ES-I3 (cell line): ENCODE measurements at regions not wholly inside any gene's neighbourhood (a gene's known extent, or its start where the extent isn't known, plus 50 kb on each side); places are given as distances from the start of the nearest gene placed in this dataset.
"Not testable (repeated sequence)": the region's sequence is repeated elsewhere in the genome, so short reads cannot be mapped to it uniquely, and the experiment has no call there.

ENCODE experiments used
- H3K36me3 ChIP-seq: 2 replicates; pipeline ENCODE4 v1.6.1; 2013; ENCODE audit warnings: mild to moderate bottlenecking, low read length, control low read depth, moderate library complexity; ENCODE audit not compliant: insufficient read depth
- H3K4me1 ChIP-seq: 2 replicates; pipeline ENCODE4 v1.6.1; 2013; ENCODE audit warnings: mild to moderate bottlenecking, control low read depth, low read length; ENCODE audit not compliant: insufficient read depth
- H3K9ac ChIP-seq: 2 replicates; pipeline ENCODE4 v1.6.1; 2013; ENCODE audit warnings: low read depth, mild to moderate bottlenecking, low read length, moderate library complexity
- H3K9me3 ChIP-seq: 2 replicates; pipeline ENCODE4 v1.6.1; 2013; ENCODE audit warnings: mild to moderate bottlenecking, low read length, moderate library complexity; ENCODE audit not compliant: control insufficient read depth, insufficient read depth

DNA sequence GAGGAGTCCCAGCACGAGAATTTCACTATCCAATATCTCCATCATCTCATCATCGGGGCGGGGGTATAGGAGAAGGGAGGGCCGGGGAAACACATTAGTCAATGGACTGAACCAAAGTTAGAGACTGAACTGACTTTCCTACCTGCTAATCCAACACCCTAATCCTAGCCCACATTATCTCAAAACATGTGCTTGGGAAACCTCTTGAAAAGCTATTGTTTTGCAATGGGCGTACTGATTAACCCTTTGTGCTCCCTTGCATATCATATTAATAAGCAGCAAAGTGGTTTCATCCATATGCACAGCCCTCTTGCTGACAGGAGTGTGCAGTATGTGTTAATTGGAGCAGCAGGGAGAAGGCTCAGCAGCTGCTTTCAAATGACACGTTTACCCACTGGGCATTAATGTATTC lies 125.7 kb upstream of the GRIP1 start:
- H3K9ac ChIP-seq = no peak overlapping the region
- no peaks in the 10 kb centered on the region for H3K36me3 ChIP-seq
- H3K4me1 ChIP-seq = peaks cover 19% of the 10 kb centered on the region
- H3K9me3 ChIP-seq = no peaks in the 10 kb centered on the region

GRCh38 chr12:66808606-66809005 lies 129.7 kb upstream of the GRIP1 start:
- Histone ChIP-seq H3K9ac (no peak overlapping the region), H3K4me1 (peaks cover 22% of the 10 kb centered on the region), H3K36me3 (no peaks in the 10 kb centered on the region), H3K9me3 (no peaks in the 10 kb centered on the region)

DNA sequence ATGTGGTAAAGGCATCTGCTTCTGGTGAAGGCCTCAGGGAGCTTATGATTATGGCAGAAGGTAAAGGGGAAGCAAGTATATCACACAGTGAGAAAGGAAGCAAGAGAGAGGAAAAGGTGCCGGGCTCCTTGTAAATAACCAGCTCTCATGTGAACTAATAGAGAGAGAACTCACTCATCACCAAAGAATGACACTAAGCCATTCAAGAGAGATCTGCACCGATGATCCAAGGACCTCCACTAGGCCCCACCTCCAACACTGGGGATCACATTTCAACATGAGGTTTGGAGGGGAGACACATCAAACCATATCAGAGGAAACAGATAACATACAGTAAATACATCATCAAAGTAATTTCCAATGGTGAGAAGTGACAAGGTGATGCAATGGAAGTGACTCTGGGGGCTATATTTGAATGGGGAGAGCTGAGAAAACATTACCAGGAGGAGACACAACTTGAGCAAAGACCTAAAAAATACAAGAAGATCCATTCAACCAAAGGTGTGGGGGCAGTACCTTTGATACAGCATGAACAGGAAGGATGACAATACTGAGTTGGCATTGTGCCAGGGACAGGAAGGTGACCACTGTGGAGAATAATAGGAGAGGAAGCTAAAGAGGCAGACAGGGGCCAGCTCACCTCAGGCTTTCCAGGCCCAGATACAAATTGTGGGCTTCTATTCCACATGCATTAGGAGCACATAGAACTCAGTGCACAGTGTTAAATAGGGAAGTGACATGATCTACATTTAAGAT lies 134.4 kb upstream of the GRIP1 start:
- Histone ChIP-seq H3K4me1 (peaks cover 12% of the 10 kb centered on the region), H3K9ac (no peak overlapping the region), H3K9me3 (no peaks in the 10 kb centered on the region), H3K36me3 (no peaks in the 10 kb centered on the region)

DNA sequence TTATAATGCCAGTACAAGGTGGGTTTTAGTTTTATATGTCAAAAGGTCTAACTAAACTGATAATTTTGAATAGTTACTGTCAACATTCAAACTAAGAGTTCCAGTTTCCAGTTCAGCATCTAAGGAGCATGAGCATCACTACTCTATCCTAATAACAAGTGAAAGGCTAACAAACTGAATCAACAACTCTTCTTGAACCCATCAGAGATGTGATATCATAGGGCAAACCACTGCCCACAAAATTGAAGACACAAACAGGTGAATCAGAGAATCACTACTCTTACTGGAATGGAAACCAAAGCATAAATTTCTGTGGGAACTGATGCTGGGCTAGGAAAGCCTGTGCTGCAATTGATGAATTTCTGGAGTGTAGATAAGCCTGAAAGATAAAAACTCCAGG lies 140.7 kb upstream of the GRIP1 start:
- Histone ChIP-seq H3K36me3 (no peaks in the 10 kb centered on the region), H3K9ac (no peak overlapping the region), H3K9me3 (no peaks in the 10 kb centered on the region), H3K4me1 (no peaks in the 10 kb centered on the region)

GRCh38 chr12:66822961-66823360 lies 144.1 kb upstream of the GRIP1 start:
- Histone ChIP-seq H3K9me3 (no peaks in the 10 kb centered on the region), H3K36me3 (no peaks in the 10 kb centered on the region), H3K9ac (no peak overlapping the region), H3K4me1 (no peaks in the 10 kb centered on the region)

DNA sequence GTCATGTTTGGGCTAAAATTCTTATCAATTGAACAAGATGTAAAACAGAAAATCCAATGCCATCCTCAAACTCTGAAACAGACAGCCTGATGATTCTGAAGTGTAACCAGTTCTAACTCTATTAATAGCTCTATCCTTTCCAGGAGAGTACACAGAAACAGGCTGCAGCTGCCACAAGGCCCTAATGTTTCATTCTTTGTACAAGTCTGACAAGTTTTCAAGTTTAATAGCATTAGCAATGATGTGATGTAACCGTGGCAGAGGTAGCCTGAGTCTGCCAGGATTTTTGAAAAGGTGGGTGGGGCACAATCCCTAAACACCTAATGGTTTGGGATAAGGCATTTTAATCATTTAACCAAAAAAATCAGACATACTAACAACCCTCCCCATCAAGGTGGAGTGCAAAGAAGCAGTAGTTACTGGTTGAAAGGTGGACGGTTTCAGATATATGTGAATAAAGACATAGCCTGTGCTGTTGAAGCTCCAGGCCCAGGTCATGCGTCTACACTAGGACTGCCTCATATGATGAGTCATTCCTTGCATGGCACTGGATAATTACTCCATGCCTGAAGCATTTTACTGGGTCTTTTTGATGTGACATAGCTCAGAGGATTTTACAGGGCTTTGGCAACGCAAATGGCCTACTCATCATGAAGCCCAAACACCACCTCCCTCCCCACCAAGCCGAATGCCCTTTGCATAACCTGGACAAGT lies 145.1 kb upstream of the GRIP1 start:
- Histone ChIP-seq H3K9ac (no peak overlapping the region), H3K4me1 (0 out of 2 replicates have a peak, but pooled peaks cover under 1% of the 10 kb centered on the region), H3K36me3 (no peaks in the 10 kb centered on the region), H3K9me3 (no peaks in the 10 kb centered on the region)

GRCh38 chr12:66825921-66826320 lies 147.0 kb upstream of the GRIP1 start:
- not testable (repeated sequence) for H3K9ac ChIP-seq, H3K36me3 ChIP-seq, H3K9me3 ChIP-seq, H3K4me1 ChIP-seq

- no peaks in the 10 kb centered on the region for H3K9me3 ChIP-seq
- no peaks in the 10 kb centered on the region for H3K36me3 ChIP-seq
- 0 out of 2 replicates have a peak, but pooled peaks cover 4% of the 10 kb centered on the region for H3K4me1 ChIP-seq
- no peak overlapping the region for H3K9ac ChIP-seq
Observed at GRCh38 chr12:66829660-66830325, 150.9 kb upstream of the GRIP1 start.

DNA sequence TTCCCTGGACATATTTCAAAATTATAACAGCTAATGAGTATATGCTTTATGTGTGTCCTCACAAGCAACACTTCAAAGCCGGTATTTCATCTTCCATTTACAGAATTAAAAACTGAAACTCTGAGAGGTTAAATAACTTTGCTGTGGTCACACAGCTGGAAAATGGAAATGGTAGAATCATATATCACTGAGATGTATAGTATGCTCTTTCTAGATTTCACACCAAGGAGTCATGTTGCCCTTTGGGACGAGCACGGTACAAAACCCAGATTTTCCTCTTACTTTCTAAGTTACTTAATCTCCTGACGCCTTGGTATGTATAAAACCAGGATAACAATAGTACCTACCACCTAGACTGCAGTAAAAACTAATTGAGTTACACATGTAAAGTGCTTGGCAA lies 152.6 kb upstream of the GRIP1 start:
- 0 out of 2 replicates have a peak, but pooled peaks cover 4% of the 10 kb centered on the region for H3K4me1 ChIP-seq
- H3K9ac ChIP-seq = no peak overlapping the region
- no peaks in the 10 kb centered on the region for H3K9me3 ChIP-seq
- no peaks in the 10 kb centered on the region for H3K36me3 ChIP-seq

DNA sequence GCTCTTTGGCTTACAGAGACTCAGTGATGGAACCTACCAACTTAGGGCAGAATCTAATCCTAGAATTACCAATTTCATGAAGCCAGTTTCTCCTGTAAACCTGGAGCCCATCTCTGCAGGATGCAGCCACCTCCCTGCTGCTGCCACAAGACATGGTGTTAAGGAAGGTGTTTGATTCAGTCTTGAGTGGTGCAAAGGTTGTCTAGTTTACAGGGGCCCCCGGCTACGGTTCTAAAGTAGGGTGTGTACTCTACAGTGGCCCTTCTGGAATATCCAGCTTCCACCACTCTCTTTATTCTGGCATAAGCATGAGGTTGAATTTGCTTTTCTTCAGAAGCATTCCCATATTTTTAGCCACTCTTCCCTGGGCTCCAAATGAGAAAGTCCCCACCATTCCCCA lies 154.1 kb upstream of the GRIP1 start:
- Histone ChIP-seq H3K4me1 (0 out of 2 replicates have a peak, but pooled peaks cover 4% of the 10 kb centered on the region), H3K9me3 (no peaks in the 10 kb centered on the region), H3K9ac (no peak overlapping the region), H3K36me3 (no peaks in the 10 kb centered on the region)

DNA sequence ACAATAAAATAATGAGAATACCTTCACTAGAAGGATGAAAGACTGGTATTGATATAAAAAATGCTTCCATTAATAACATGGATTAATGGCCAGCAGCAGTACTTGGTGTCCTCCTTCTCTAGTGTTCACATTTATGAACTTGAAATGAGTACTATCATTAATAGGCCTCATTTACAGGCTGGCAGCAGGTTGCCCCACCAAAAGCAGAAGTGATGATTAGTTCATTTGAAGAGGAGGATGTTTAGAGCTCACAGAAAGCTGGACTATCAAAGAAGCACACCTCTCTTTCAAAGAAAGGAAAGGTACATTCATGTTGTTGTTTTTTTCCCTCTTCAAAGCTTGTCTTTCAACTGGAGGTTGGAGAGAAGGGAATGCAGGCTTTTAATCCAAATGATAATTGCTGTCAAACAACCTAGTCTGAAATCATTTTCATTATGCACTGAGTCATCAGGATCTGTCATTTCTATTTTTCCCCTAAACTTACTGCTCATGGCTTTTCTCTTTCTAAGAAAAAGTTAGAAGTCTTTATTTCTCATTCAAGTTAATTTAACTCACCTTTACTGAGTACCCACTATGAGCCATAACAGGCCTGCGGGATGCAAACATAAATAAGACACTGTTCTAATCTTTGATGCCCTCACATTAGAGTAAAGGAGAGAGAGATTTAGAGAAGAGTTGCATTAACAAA lies 157.9 kb upstream of the GRIP1 start:
- no peak overlapping the region for H3K9ac ChIP-seq
- no peaks in the 10 kb centered on the region for H3K4me1 ChIP-seq
- H3K9me3 ChIP-seq = no peaks in the 10 kb centered on the region
- H3K36me3 ChIP-seq = no peaks in the 10 kb centered on the region

GRCh38 chr12:66837311-66837627 lies 158.4 kb upstream of the GRIP1 start:
- Histone ChIP-seq H3K9me3 (no peaks in the 10 kb centered on the region), H3K9ac (no peak overlapping the region), H3K4me1 (no peaks in the 10 kb centered on the region), H3K36me3 (no peaks in the 10 kb centered on the region)

DNA sequence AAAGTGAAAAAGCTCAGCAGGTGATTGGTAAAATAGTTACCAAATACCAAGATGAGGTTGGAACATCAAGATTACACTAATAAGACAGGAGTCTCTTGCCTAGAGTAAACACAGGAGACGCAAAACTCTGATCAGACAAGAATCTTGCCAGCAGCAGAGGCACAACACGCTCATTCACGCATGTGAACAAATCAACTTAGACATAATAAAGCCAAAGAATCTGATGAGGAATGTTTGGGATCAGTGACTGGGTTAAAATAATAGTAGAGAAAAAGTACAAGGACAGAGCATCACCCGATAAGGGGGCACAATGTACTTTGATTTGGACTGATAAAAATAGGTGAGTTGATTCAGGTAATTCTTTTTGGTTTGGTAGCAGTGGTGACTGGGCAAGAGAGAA lies 159.5 kb upstream of the GRIP1 start:
- no peaks in the 10 kb centered on the region for H3K9me3 ChIP-seq
- H3K36me3 ChIP-seq = no peaks in the 10 kb centered on the region
- no peak overlapping the region for H3K9ac ChIP-seq
- no peaks in the 10 kb centered on the region for H3K4me1 ChIP-seq

DNA sequence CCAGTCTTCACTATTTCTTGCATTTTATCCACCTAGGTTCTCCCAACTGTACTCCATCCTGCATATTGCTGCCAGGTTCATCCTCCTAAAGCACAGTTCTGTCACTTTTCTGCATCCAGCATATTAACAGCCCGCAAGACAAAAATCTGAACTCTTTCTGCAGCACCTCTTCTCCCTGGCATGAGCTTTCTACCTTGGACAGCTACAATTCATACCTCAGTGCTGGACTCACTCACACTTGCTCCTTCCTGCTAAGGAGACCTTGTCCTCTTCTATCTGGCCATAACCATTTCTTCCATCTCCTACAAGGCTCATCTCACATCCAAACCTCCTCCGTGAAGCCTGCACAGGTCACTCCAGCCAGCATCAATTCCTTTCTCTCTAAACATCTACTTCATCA lies 170.1 kb upstream of the GRIP1 start:
- no peaks in the 10 kb centered on the region for H3K36me3 ChIP-seq
- H3K9me3 ChIP-seq = no peaks in the 10 kb centered on the region
- H3K9ac ChIP-seq = no peak overlapping the region
- H3K4me1 ChIP-seq = no peaks in the 10 kb centered on the region
